Progenitor cell of endocrine pancreas (in vitro differentiated cells): ENCODE measurements at regions not wholly inside any gene's neighbourhood (a gene's known extent, or its start where the extent isn't known, plus 50 kb on each side); places are given as distances from the start of the nearest gene placed in this dataset.

Source experiments
- DNase-seq: peaks from one replicate; pipeline ENCODE4 v3.0.0; 2021; ENCODE audit warnings: low spot score; ENCODE audit not compliant: unreplicated experiment
- H3K27ac Mint-ChIP-seq: 2 replicates; pipeline ENCODE4 v1.8.0; 2021; ENCODE audit warnings: mild to moderate bottlenecking, moderate library complexity, mixed read lengths
- H3K27me3 Mint-ChIP-seq: 2 replicates; pipeline ENCODE4 v1.8.0; 2021; ENCODE audit warnings: mixed read lengths
- H3K36me3 Mint-ChIP-seq: 2 replicates; pipeline ENCODE4 v1.8.0; 2022; ENCODE audit warnings: mixed read lengths; ENCODE audit not compliant: insufficient read depth
- H3K4me1 Mint-ChIP-seq: 2 replicates; pipeline ENCODE4 v1.8.0; 2021; ENCODE audit warnings: low read depth, mixed read lengths
- H3K4me3 Mint-ChIP-seq: 2 replicates; pipeline ENCODE4 v1.8.0; 2021; ENCODE audit warnings: low read depth, mild to moderate bottlenecking, moderate library complexity, mixed read lengths
- H3K9me3 Mint-ChIP-seq: 2 replicates; pipeline ENCODE4 v1.8.0; 2021; ENCODE audit warnings: low read depth, mixed read lengths
- TF ChIP-seq, protein P1 (sequence below): fragments of 200-600 bp; sonication (generic); IDR thresholded peaks from one replicate; pipeline ENCODE4 v1.5.0; 2021; ENCODE audit warnings: antibody characterized with exemption, mild to moderate bottlenecking; ENCODE audit not compliant: unreplicated experiment

DNA sequence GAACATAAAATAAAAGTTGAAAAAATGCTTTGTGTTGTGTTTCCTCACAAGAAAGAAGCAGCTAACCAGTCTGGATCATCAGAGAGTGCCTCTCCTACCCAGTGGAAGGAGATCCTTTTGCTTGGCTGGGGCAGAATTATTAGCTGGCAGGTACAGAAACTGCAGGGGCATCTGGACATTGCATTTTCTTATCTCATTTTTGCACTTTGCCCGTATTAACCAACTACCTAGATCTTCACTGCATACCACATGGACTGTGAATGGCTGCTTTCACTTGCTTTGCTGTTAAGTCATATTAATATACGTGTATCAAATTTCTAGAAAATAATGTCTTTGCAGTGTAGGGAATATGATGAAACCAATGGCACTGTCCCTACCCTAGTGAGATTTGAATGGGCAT lies 52.9 kb upstream of the PDGFRA start:
- no peaks in the 10 kb centered on the region for H3K4me1 Mint-ChIP-seq
- H3K36me3 Mint-ChIP-seq, result no peaks in the 10 kb centered on the region
- peaks cover 4% of the 10 kb centered on the region for H3K27me3 Mint-ChIP-seq
- TF ChIP-seq, protein P1, sequence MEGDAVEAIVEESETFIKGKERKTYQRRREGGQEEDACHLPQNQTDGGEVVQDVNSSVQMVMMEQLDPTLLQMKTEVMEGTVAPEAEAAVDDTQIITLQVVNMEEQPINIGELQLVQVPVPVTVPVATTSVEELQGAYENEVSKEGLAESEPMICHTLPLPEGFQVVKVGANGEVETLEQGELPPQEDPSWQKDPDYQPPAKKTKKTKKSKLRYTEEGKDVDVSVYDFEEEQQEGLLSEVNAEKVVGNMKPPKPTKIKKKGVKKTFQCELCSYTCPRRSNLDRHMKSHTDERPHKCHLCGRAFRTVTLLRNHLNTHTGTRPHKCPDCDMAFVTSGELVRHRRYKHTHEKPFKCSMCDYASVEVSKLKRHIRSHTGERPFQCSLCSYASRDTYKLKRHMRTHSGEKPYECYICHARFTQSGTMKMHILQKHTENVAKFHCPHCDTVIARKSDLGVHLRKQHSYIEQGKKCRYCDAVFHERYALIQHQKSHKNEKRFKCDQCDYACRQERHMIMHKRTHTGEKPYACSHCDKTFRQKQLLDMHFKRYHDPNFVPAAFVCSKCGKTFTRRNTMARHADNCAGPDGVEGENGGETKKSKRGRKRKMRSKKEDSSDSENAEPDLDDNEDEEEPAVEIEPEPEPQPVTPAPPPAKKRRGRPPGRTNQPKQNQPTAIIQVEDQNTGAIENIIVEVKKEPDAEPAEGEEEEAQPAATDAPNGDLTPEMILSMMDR, result no peak
- no peak for DNase-seq
- H3K4me3 Mint-ChIP-seq, result no peak overlapping the region
- H3K9me3 Mint-ChIP-seq, result peaks cover 3% of the 10 kb centered on the region
- H3K27ac Mint-ChIP-seq, result no peak overlapping the region
